AG10803 (cell line): ENCODE measurements at regions not wholly inside any gene's neighbourhood (a gene's known extent, or its start where the extent isn't known, plus 50 kb on each side); places are given as distances from the start of the nearest gene placed in this dataset.
"Not testable (repeated sequence)": the region's sequence is repeated elsewhere in the genome, so short reads cannot be mapped to it uniquely, and the experiment has no call there.

Experiments
- DNase-seq: peaks from one replicate; pipeline ENCODE4 v3.0.0; 2010; ENCODE audit warnings: low read depth
- H3K4me3 ChIP-seq: 2 replicates; pipeline ENCODE4 v1.5.1; 2011; ENCODE audit warnings: mild to moderate bottlenecking, low read length, control low read depth
- CTCF ChIP-seq: conservative IDR thresholded peaks from 2 replicates; pipeline ENCODE4 v1.5.1; 2011; ENCODE audit warnings: mild to moderate bottlenecking, low read length, control low read depth, inconsistent platforms

- DNase-seq, result no peak
- no peak for TF ChIP-seq CTCF
- H3K4me3 ChIP-seq, result no peak overlapping the region
Observed at GRCh38 chr4:137812258-137812657, 280.0 kb upstream of the PCDH18 start.

DNA sequence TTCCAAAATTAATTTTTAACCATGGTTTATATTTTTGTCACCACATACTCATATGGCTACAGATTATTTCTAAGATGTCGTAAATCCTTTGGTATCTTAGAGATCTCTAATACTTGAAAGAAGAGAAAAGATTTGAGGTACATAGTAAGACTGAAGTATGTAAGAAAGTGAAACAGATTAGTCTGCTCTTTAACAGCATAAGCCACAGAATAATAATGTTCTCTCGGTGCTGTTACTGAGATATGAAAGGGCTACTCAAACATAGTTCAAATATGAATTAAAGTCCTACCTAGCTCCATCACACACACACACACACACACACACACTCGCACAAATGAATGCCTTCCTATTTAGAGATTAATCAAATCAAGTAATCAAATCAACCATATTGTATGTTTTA lies 274.1 kb upstream of the PCDH18 start:
- H3K4me3 ChIP-seq, result no peak overlapping the region
- DNase-seq, result no peak
- no peak for TF ChIP-seq CTCF

DNA sequence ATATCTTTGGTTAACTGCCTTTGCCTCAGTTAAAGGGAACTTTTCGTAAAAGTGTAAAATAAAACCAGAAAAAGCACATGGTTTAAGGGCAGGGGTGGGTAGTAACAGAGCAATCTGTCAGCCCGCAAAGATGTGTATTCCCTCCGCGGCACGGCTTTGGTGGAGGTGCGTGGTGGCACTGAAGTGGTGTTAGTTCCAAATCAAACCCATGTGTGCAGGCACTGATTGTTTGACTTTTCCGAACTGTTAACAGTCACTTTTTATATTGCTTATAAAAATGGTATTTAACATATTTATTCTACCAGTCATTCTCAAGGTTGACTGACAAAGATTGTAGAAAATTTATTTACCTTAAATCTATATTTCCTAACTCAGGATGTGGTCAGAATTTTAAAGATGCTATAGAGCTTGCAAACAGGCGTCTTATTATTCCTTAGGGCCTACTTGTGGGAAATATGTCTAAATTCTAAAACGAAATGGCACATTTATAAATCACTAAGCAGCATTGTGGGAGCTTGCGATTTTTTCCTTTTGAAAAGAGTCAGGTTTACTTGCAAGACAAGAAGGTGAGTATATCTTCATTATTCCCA lies 272.7 kb upstream of the PCDH18 start:
- no peak for TF ChIP-seq CTCF
- DNase-seq, result no peak
- H3K4me3 ChIP-seq, result no peak overlapping the region

- no peak for DNase-seq
- H3K4me3 ChIP-seq, result no peak overlapping the region
- no peak for TF ChIP-seq CTCF
Observed at GRCh38 chr4:137800861-137801260, 268.6 kb upstream of the PCDH18 start.

- no peak for TF ChIP-seq CTCF
- peak; percentile 35 for DNase-seq
- peak overlapping the region; percentile 4 for H3K4me3 ChIP-seq
Observed at GRCh38 chr4:137794764-137795254, 262.5 kb upstream of the PCDH18 start.

GRCh38 chr4:137789263-137789662 lies 257.0 kb upstream of the PCDH18 start:
- DNase-seq, H3K4me3 ChIP-seq: not testable (repeated sequence)

DNA sequence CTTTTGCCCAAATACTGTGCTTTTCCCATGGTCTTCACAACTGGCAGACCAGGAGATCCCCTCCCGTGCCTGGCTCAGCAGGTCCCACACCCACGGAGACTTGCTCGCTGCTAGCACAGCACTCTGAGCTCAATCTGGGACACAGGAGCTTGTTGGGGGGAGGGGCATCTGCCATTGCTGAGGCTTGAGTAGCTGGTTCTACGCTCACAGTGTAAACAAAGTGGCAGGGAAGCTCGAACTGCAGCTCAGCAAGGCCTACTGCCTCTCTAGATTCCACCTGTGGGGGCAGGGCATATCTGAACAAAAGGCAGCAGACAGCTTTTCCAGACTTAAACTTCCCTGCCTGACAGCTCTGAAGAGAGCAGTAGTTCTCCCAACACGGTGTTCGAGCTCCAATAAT lies 251.6 kb upstream of the PCDH18 start:
- not testable (repeated sequence) for DNase-seq, H3K4me3 ChIP-seq

DNA sequence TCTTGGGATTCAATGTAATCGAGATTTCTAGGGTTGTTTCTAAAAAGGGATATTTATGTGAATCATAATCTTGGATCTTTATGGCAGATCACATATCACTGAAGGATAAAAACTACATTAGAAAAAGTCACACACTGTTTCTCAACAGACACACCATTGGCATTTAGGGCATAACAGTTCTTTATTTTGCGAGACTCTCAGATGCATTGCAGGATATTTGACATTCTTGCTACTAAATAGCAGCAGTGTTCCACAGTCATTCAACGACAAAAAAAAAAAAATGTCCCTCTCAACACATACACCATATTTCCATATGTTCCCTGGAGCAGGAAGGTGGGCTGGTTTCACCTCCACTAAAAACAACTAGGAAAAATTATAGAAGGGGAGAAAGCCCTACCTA lies 243.4 kb upstream of the PCDH18 start:
- no peak overlapping the region for H3K4me3 ChIP-seq
- no peak for DNase-seq
- TF ChIP-seq CTCF, result no peak
